DOHH2 (cell line): ENCODE measurements at regions not wholly inside any gene's neighbourhood (a gene's known extent, or its start where the extent isn't known, plus 50 kb on each side); places are given as distances from the start of the nearest gene placed in this dataset.

Experiments used
- H3F3A ChIP-seq: fragments of 200-600 bp; sonication (generic), shearing (Covaris generic); 2 replicates; pipeline ENCODE4 v1.6.0; 2016; ENCODE audit warnings: antibody characterized with exemption, mild to moderate bottlenecking; ENCODE audit not compliant: control insufficient read depth, insufficient read depth
- H3K27ac ChIP-seq: fragments of 200-600 bp; sonication (generic); 2 replicates; pipeline ENCODE4 v1.5.1; 2014; ENCODE audit warnings: low read depth, mild to moderate bottlenecking, low read length, moderate library complexity
- H3K27me3 ChIP-seq: fragments of 200-600 bp; sonication (generic); 2 replicates; pipeline ENCODE4 v1.6.1; 2014; ENCODE audit warnings: mild to moderate bottlenecking, low read length, mixed read lengths; ENCODE audit not compliant: control insufficient read depth
- H3K36me3 ChIP-seq: fragments of 200-600 bp; sonication (generic); 2 replicates; pipeline ENCODE4 v1.6.1; 2014; ENCODE audit warnings: mild to moderate bottlenecking, low read length, moderate library complexity, mixed read lengths; ENCODE audit not compliant: control insufficient read depth
- H3K4me1 ChIP-seq: fragments of 200-600 bp; sonication (generic); 2 replicates; pipeline ENCODE4 v1.6.1; 2014; ENCODE audit warnings: mild to moderate bottlenecking, low read length, mixed read lengths; ENCODE audit not compliant: control insufficient read depth
- H3K4me2 ChIP-seq: fragments of 200-600 bp; sonication (generic); 2 replicates; pipeline ENCODE4 v1.6.0; 2014; ENCODE audit warnings: mild to moderate bottlenecking, low read length, moderate library complexity
- H3K4me3 ChIP-seq: fragments of 200-600 bp; sonication (generic); 2 replicates; pipeline ENCODE4 v1.5.1; 2014; ENCODE audit warnings: mild to moderate bottlenecking, low read length, mixed read lengths
- H3K79me2 ChIP-seq: fragments of 200-600 bp; sonication (generic); 2 replicates; pipeline ENCODE4 v1.6.1; 2014; ENCODE audit warnings: mild to moderate bottlenecking, low read length, mixed read lengths; ENCODE audit not compliant: control insufficient read depth
- H3K9me2 ChIP-seq: fragments of 200-600 bp; sonication (generic); replicated peaks from 2 replicates; pipeline ENCODE4 v1.6.1; 2014; ENCODE audit warnings: mild to moderate bottlenecking, low read length, mixed read lengths; ENCODE audit not compliant: control insufficient read depth
- H3K9me3 ChIP-seq: fragments of 200-600 bp; sonication (generic); 2 replicates; pipeline ENCODE4 v1.6.1; 2014; ENCODE audit warnings: antibody characterized with exemption, low read length, mixed read lengths; ENCODE audit not compliant: control insufficient read depth, insufficient read depth
- H4K20me1 ChIP-seq: fragments of 200-600 bp; sonication (generic); 2 replicates; pipeline ENCODE4 v1.6.0; 2014; ENCODE audit warnings: low read depth, mild to moderate bottlenecking, antibody characterized with exemption, low read length, moderate library complexity; ENCODE audit not compliant: control insufficient read depth, insufficient read depth
- CTCF ChIP-seq: fragments of 200-600 bp; sonication (generic); IDR thresholded peaks from one replicate; pipeline ENCODE4 v1.5.1; 2014; ENCODE audit warnings: antibody characterized with exemption, mild to moderate bottlenecking, low read depth, low read length; ENCODE audit not compliant: poor library complexity, severe bottlenecking
- EZH2phosphoT487 ChIP-seq: fragments of 200-600 bp; sonication (generic); IDR thresholded peaks from 2 replicates; pipeline ENCODE4 v1.6.1; 2017; ENCODE audit warnings: borderline replicate concordance, mild to moderate bottlenecking, antibody characterized with exemption, low read length, moderate library complexity, mixed read lengths

- no peaks in the 10 kb centered on the region for H3K9me2 ChIP-seq
- H3K27me3 ChIP-seq, result no peaks in the 10 kb centered on the region
- no peaks in the 10 kb centered on the region for H3F3A ChIP-seq
- TF ChIP-seq CTCF, result no peak
- TF ChIP-seq EZH2phosphoT487, result no peak
- H3K4me2 ChIP-seq, result no peak overlapping the region
- H3K9me3 ChIP-seq, result no peaks in the 10 kb centered on the region
- no peak overlapping the region for H3K27ac ChIP-seq
- no peaks in the 10 kb centered on the region for H4K20me1 ChIP-seq
- H3K79me2 ChIP-seq, result no peaks in the 10 kb centered on the region
- H3K4me3 ChIP-seq, result no peak overlapping the region
- H3K4me1 ChIP-seq, result no peaks in the 10 kb centered on the region
- H3K36me3 ChIP-seq, result no peaks in the 10 kb centered on the region
Observed at GRCh38 chr13:37954191-37954590, 84.6 kb upstream of the TRPC4 start.

GRCh38 chr13:37953696-37954095, 84.1 kb upstream of the TRPC4 start:
- TF ChIP-seq EZH2phosphoT487, result no peak
- no peak for TF ChIP-seq CTCF
- Histone ChIP-seq H3K4me2 (no peak overlapping the region), H3K27ac (no peak overlapping the region), H3K9me3 (no peaks in the 10 kb centered on the region), H3K36me3 (no peaks in the 10 kb centered on the region), H3K79me2 (no peaks in the 10 kb centered on the region), H4K20me1 (no peaks in the 10 kb centered on the region), H3K9me2 (no peaks in the 10 kb centered on the region), H3K4me3 (no peak overlapping the region), H3K4me1 (no peaks in the 10 kb centered on the region), H3K27me3 (no peaks in the 10 kb centered on the region), H3F3A (no peaks in the 10 kb centered on the region)

GRCh38 chr13:37950016-37950415, 80.4 kb upstream of the TRPC4 start:
- Histone ChIP-seq H4K20me1 (no peaks in the 10 kb centered on the region), H3K79me2 (no peaks in the 10 kb centered on the region)
- no peak for TF ChIP-seq EZH2phosphoT487
- TF ChIP-seq CTCF, result no peak

More at GRCh38 chr13:37950016-37950415, 80.4 kb upstream of the TRPC4 start:
- Histone ChIP-seq H3K9me3 (no peaks in the 10 kb centered on the region), H3K27ac (no peak overlapping the region), H3K27me3 (no peaks in the 10 kb centered on the region), H3F3A (no peaks in the 10 kb centered on the region), H3K4me2 (no peak overlapping the region), H3K36me3 (no peaks in the 10 kb centered on the region), H3K4me1 (no peaks in the 10 kb centered on the region), H3K9me2 (no peaks in the 10 kb centered on the region), H3K4me3 (no peak overlapping the region)
